K562 (cell line): ENCODE measurements at regions not wholly inside any gene's neighbourhood (a gene's known extent, or its start where the extent isn't known, plus 50 kb on each side); places are given as distances from the start of the nearest gene placed in this dataset.

ENCODE experiments used
- ERF ChIP-seq: fragments of 450-650 bp; formaldehyde crosslinking; IDR thresholded peaks from 2 replicates; pipeline ENCODE4 v1.4.0; 2020; ENCODE audit warnings: mild to moderate bottlenecking, mixed read lengths
- MAFK ChIP-seq: IDR thresholded peaks from 2 replicates; pipeline ENCODE4 v1.6.1; 2011; ENCODE audit warnings: low read length, improper control_type of control experiment
- MCM7 ChIP-seq, 2 experiments: fragments of 450-650 bp; IDR thresholded peaks; 2 replicates each; pipeline ENCODE4 v1.6.1; 2016 to 2018
- TAF1 ChIP-seq: IDR thresholded peaks from 2 replicates; pipeline ENCODE4 v1.6.1; 2011; ENCODE audit warnings: mild to moderate bottlenecking, low read length, moderate library complexity; ENCODE audit not compliant: insufficient read depth, control insufficient read depth, severe bottlenecking; ENCODE audit errors: extremely low read depth
- ZNF263 ChIP-seq: sonication (generic); formaldehyde crosslinking; IDR thresholded peaks from 2 replicates; pipeline ENCODE4 v1.8.0; 2022; ENCODE audit warnings: mild to moderate bottlenecking, missing genetic modification reagents, borderline replicate concordance
- TF ChIP-seq, protein P1 (sequence below), 3 experiments: IDR thresholded peaks in 2 of 3; conservative IDR thresholded peaks in 1 of 3; 2 replicates each; pipeline ENCODE4 v1.5.1; 2011 to 2012; ENCODE audit warnings: low read length in 3 of 3, mild to moderate bottlenecking in 3 of 3, control low read depth in 2 of 3, improper control_type of control experiment in 1 of 3, inconsistent platforms in 1 of 3, low read depth in 1 of 3, mixed read lengths in 1 of 3, moderate library complexity in 1 of 3; ENCODE audit not compliant: insufficient read depth in 2 of 3
- TF ChIP-seq, protein P2 (sequence below): fragments of 200-800 bp; sonication (Bioruptor generic); IDR thresholded peaks from 2 replicates; pipeline ENCODE4 v1.6.1; 2017; ENCODE audit warnings: missing genetic modification characterization, missing compliant biosample characterization

- TF ChIP-seq MAFK, result no peak
- TF ChIP-seq ZNF263 (CRISPR knock-in tag), result no peak
- TF ChIP-seq, protein P1, sequence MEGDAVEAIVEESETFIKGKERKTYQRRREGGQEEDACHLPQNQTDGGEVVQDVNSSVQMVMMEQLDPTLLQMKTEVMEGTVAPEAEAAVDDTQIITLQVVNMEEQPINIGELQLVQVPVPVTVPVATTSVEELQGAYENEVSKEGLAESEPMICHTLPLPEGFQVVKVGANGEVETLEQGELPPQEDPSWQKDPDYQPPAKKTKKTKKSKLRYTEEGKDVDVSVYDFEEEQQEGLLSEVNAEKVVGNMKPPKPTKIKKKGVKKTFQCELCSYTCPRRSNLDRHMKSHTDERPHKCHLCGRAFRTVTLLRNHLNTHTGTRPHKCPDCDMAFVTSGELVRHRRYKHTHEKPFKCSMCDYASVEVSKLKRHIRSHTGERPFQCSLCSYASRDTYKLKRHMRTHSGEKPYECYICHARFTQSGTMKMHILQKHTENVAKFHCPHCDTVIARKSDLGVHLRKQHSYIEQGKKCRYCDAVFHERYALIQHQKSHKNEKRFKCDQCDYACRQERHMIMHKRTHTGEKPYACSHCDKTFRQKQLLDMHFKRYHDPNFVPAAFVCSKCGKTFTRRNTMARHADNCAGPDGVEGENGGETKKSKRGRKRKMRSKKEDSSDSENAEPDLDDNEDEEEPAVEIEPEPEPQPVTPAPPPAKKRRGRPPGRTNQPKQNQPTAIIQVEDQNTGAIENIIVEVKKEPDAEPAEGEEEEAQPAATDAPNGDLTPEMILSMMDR (IDR thresholded peaks at IDR 0.05 in 2 of 3, conservative IDR thresholded peaks at IDR 0.05 in 1 of 3; ENCODE audit: insufficient read depth in 2 of 3, low read depth in 1 of 3, low read length in 3 of 3), result no peak
- no peak for TF ChIP-seq MCM7 (IDR thresholded peaks at IDR 0.05)
- no peak for TF ChIP-seq TAF1
- TF ChIP-seq, protein P2, sequence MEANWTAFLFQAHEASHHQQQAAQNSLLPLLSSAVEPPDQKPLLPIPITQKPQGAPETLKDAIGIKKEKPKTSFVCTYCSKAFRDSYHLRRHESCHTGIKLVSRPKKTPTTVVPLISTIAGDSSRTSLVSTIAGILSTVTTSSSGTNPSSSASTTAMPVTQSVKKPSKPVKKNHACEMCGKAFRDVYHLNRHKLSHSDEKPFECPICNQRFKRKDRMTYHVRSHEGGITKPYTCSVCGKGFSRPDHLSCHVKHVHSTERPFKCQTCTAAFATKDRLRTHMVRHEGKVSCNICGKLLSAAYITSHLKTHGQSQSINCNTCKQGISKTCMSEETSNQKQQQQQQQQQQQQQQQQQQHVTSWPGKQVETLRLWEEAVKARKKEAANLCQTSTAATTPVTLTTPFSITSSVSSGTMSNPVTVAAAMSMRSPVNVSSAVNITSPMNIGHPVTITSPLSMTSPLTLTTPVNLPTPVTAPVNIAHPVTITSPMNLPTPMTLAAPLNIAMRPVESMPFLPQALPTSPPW (CRISPR knock-in tag), result no peak
- no peak for TF ChIP-seq ERF
These were observed 77.0 kb upstream of the SIAH1 start for GRCh38 chr16:48462106-48462740.
